Adrenal gland (tissue), 5 donors: ENCODE measurements at regions not wholly inside any gene's neighbourhood (a gene's known extent, or its start where the extent isn't known, plus 50 kb on each side); places are given as distances from the start of the nearest gene placed in this dataset.

Experiments used
- CTCF ChIP-seq, 6 experiments: fragments of 450-650 bp in 4 of 6; fragments of 200-600 bp in 2 of 6; sonication (generic) in 1 of 6; IDR thresholded peaks; 1 replicate in 5 of 6; 2 replicates in 1 of 6; pipeline versions ENCODE4 v1.5.1 to v1.8.0; 2016 to 2021; ENCODE audit warnings: antibody characterized with exemption in 6 of 6, mild to moderate bottlenecking in 2 of 6, moderate library complexity in 1 of 6
- POLR2A ChIP-seq, 2 donors: fragments of 450-650 bp; IDR thresholded peaks; one replicate each; pipeline ENCODE4 v1.6.1; 2017; ENCODE audit warnings: antibody characterized with exemption in 2 of 2, mild to moderate bottlenecking in 2 of 2, moderate library complexity in 1 of 2
- donor health status: DM: no; HTN: no; CAD: no.

- no peak for TF ChIP-seq CTCF (IDR thresholded peaks at IDR 0.05)
- no peak for TF ChIP-seq POLR2A (IDR thresholded peaks at IDR 0.05)
Observed at GRCh38 chr5:107294211-107294550, 376.6 kb downstream of the EFNA5 start.
